ENCODE measurements at regions not wholly inside any gene's neighbourhood (a gene's known extent, or its start where the extent isn't known, plus 50 kb on each side); places are given as distances from the start of the nearest gene placed in this dataset.

DNA sequence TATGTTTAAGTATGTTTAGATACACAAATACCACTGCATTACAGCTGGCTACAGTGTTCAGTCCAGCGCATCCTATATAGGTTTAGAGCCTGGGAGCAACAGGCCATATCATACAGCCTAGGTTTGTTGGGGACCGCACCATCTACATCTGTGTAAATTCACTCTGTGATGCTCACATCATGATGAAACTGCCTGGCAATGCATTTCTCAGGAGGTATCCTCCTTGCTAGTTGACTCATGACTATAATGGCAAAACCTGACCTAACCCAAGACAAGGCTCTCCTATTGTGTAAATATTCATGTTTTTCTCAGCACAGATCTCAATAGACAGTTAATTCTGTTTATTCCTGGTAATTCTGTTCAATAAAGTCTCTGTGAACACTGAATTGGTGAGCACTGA lies 240.7 kb upstream of the PFKP start:
- BruUV-seq (replicated peaks): no TSS peak
- no peak for DNase-seq (ENCODE audit: low spot score)
- no peaks in the 10 kb centered on the region for H3K79me2 ChIP-seq (ENCODE audit: insufficient read depth, low read depth, low read length)
- no peaks in the 10 kb centered on the region for H3K4me1 ChIP-seq (ENCODE audit: insufficient read depth, low read length, poor library complexity, severe bottlenecking)
- TF ChIP-seq, protein P1, sequence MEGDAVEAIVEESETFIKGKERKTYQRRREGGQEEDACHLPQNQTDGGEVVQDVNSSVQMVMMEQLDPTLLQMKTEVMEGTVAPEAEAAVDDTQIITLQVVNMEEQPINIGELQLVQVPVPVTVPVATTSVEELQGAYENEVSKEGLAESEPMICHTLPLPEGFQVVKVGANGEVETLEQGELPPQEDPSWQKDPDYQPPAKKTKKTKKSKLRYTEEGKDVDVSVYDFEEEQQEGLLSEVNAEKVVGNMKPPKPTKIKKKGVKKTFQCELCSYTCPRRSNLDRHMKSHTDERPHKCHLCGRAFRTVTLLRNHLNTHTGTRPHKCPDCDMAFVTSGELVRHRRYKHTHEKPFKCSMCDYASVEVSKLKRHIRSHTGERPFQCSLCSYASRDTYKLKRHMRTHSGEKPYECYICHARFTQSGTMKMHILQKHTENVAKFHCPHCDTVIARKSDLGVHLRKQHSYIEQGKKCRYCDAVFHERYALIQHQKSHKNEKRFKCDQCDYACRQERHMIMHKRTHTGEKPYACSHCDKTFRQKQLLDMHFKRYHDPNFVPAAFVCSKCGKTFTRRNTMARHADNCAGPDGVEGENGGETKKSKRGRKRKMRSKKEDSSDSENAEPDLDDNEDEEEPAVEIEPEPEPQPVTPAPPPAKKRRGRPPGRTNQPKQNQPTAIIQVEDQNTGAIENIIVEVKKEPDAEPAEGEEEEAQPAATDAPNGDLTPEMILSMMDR (conservative IDR thresholded peaks at IDR 0.05; ENCODE audit: low read length): no peak
- TF ChIP-seq EZH2phosphoT487 (IDR thresholded peaks at IDR 0.05; ENCODE audit: borderline replicate concordance, low read depth, low read length): no peak
- no peaks in the 10 kb centered on the region for H3K9me2 ChIP-seq (ENCODE audit: insufficient read depth, low read length)
- intact Hi-C loops (cut with micrococcal nuclease; ENCODE audit: unreplicated experiment): no loop called here
- no peak overlapping the region for H3K4me2 ChIP-seq (ENCODE audit: low read length)
- POLR2A ChIA-PET: no interaction called here
- no peaks in the 10 kb centered on the region for H3K9me3 ChIP-seq (ENCODE audit: low read length)
- no peak overlapping the region for H3K4me3 ChIP-seq (ENCODE audit: low read depth, low read length, poor library complexity, severe bottlenecking)
- no peaks in the 10 kb centered on the region for H4K20me1 ChIP-seq (ENCODE audit: insufficient read depth, low read length)
- H3K27ac ChIP-seq (ENCODE audit: low read depth, low read length, poor library complexity, severe bottlenecking): no peak overlapping the region
- CTCF ChIA-PET (ENCODE audit: unreplicated experiment): no interaction called here
- H2AFZ ChIP-seq (ENCODE audit: low read length): no peak overlapping the region
- H3K36me3 ChIP-seq (ENCODE audit: insufficient read depth, low read length): no peaks in the 10 kb centered on the region

DNA sequence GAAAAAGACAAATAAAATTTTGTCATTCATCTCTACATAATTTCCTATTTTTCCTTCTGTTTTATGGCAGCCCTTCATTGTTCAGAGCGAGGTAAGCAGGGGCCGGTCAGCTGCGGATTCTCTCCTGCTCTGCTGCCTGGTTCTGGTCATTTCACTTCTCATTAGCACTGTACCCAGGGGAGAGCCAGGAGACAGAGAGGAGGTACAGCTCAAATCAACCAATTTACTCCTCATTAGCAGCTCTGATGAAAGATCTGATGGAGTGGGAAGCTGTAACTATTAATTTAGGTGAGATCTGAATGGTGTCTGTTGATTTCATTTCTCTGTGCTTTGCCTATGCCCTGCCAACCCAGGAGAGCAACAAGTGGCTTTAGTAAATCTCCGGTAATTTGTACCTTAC lies 241.5 kb upstream of the PFKP start:
- no peaks in the 10 kb centered on the region for H3K79me2 ChIP-seq (ENCODE audit: insufficient read depth, low read depth, low read length)
- no peaks in the 10 kb centered on the region for H3K9me2 ChIP-seq (ENCODE audit: insufficient read depth, low read length)
- no peak overlapping the region for H3K4me3 ChIP-seq (ENCODE audit: low read depth, low read length, poor library complexity, severe bottlenecking)
- TF ChIP-seq, protein P1 (conservative IDR thresholded peaks at IDR 0.05; ENCODE audit: low read length): no peak
- no peak for TF ChIP-seq EZH2phosphoT487 (IDR thresholded peaks at IDR 0.05; ENCODE audit: borderline replicate concordance, low read depth, low read length)
- no peaks in the 10 kb centered on the region for H3K36me3 ChIP-seq (ENCODE audit: insufficient read depth, low read length)
- ChIA-PET POLR2A (interaction anchor here (0.7 kb wide), 1 partner anchor 1809 kb away, joined by 3 read pairs; no protein-coding TSS in a partner anchor), CTCF (ENCODE audit: unreplicated experiment) (no interaction called here)
- no peaks in the 10 kb centered on the region for H3K4me1 ChIP-seq (ENCODE audit: insufficient read depth, low read length, poor library complexity, severe bottlenecking)
- no peak overlapping the region for H2AFZ ChIP-seq (ENCODE audit: low read length)
- DNase-seq (ENCODE audit: low spot score): no peak
- no peak overlapping the region for H3K4me2 ChIP-seq (ENCODE audit: low read length)
- no peaks in the 10 kb centered on the region for H3K9me3 ChIP-seq (ENCODE audit: low read length)
- BruUV-seq (replicated peaks): no TSS peak
- intact Hi-C loops (cut with micrococcal nuclease; ENCODE audit: unreplicated experiment): no loop called here
- H4K20me1 ChIP-seq (ENCODE audit: insufficient read depth, low read length): no peaks in the 10 kb centered on the region
- no peak overlapping the region for H3K27ac ChIP-seq (ENCODE audit: low read depth, low read length, poor library complexity, severe bottlenecking)

DNA sequence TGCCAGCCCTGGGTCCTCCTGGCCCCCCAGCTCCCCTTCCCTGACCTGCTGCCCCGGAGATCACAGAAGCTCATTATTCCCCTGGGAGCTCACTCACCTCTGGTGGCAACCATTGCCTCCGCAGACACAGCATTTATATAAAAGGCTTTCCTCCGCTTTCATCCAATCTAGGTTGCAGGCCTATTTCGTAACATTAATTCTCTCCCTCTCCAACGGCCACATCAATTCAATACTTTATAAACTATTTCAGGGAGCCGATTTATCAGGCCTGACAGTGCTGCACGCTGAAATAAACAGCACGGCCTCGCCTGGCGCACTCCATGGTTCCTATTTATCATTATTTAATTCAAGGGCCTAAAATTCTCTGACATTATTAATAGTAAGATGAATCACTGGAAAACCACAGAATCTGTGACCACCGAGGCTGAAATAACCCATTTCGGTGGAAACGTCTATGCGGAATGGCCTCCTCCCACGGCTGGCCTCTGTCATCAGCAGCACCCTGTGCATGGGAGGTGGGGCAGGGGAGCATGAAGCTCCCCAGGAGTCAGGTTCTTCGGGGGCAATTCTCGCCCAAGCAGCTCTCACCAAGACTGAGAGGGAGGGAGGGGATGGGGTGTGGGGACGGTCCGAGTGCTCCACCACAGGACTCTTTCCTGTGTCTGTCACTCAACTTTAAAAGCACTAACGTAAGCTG lies 249.3 kb upstream of the PFKP start:
- intact Hi-C loops (cut with micrococcal nuclease; ENCODE audit: unreplicated experiment): no loop called here
- no peaks in the 10 kb centered on the region for H3K9me3 ChIP-seq (ENCODE audit: low read length)
- no peaks in the 10 kb centered on the region for H3K4me1 ChIP-seq (ENCODE audit: insufficient read depth, low read length, poor library complexity, severe bottlenecking)
- H3K4me3 ChIP-seq (ENCODE audit: low read depth, low read length, poor library complexity, severe bottlenecking): no peak overlapping the region
- CTCF ChIA-PET (ENCODE audit: unreplicated experiment): no interaction called here
- H3K79me2 ChIP-seq (ENCODE audit: insufficient read depth, low read depth, low read length): no peaks in the 10 kb centered on the region
- no peak overlapping the region for H2AFZ ChIP-seq (ENCODE audit: low read length)
- no peak for DNase-seq (ENCODE audit: low spot score)
- no peak overlapping the region for H3K27ac ChIP-seq (ENCODE audit: low read depth, low read length, poor library complexity, severe bottlenecking)
- no TSS peak for BruUV-seq (replicated peaks)
- no peak overlapping the region for H3K4me2 ChIP-seq (ENCODE audit: low read length)
- no peaks in the 10 kb centered on the region for H4K20me1 ChIP-seq (ENCODE audit: insufficient read depth, low read length)
- no peak for TF ChIP-seq EZH2phosphoT487 (IDR thresholded peaks at IDR 0.05; ENCODE audit: borderline replicate concordance, low read depth, low read length)
- TF ChIP-seq, protein P1 (conservative IDR thresholded peaks at IDR 0.05; ENCODE audit: low read length): no peak
- H3K9me2 ChIP-seq (ENCODE audit: insufficient read depth, low read length): no peaks in the 10 kb centered on the region
- POLR2A ChIA-PET: interaction anchor here (0.6 kb wide), 1 partner anchor 47 kb away, joined by 5 read pairs; no protein-coding TSS in a partner anchor
- no peaks in the 10 kb centered on the region for H3K36me3 ChIP-seq (ENCODE audit: insufficient read depth, low read length)
